ENCODE measurements at regions not wholly inside any gene's neighbourhood (a gene's known extent, or its start where the extent isn't known, plus 50 kb on each side); places are given as distances from the start of the nearest gene placed in this dataset.

DNA sequence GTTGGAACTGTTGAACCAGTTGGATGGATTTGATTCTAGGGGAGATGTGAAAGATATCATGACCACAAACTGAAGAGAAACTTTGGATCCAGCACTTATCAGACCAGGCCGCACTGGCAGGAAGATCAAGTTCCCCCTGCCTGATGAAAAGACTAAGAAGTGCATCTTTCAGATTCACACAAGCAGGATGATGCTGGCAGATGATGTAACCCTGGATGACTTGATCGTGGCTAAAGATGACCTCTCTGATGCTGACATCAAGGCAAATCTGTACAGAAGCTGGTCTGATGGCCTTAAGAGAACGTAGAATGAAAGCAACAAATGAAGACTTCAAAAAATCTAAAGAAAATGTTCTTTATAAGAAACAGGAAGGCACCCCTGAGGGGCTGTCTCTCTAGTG is 72.8 kb upstream of the CDYL start:
- Histone ChIP-seq H3K4me3 (ENCODE audit: insufficient read depth, low read depth, low read length) (no peak overlapping the region), H3K36me3 (ENCODE audit: control insufficient read depth, insufficient read depth, low read length) (no peaks in the 10 kb centered on the region), H3K4me1 (ENCODE audit: control insufficient read depth, insufficient read depth, low read length) (no peaks in the 10 kb centered on the region), H3K27me3 (ENCODE audit: control insufficient read depth, insufficient read depth, low read length, poor library complexity, severe bottlenecking) (no peaks in the 10 kb centered on the region), H3K9me3 (ENCODE audit: control insufficient read depth, low read length) (no peaks in the 10 kb centered on the region), H3K27ac (ENCODE audit: insufficient read depth, low read depth, low read length, poor library complexity, severe bottlenecking) (no peak overlapping the region)
- 77 to 92% methylated on average over 3 of the region's 3 CpGs for WGBS, 2 experiments

DNA sequence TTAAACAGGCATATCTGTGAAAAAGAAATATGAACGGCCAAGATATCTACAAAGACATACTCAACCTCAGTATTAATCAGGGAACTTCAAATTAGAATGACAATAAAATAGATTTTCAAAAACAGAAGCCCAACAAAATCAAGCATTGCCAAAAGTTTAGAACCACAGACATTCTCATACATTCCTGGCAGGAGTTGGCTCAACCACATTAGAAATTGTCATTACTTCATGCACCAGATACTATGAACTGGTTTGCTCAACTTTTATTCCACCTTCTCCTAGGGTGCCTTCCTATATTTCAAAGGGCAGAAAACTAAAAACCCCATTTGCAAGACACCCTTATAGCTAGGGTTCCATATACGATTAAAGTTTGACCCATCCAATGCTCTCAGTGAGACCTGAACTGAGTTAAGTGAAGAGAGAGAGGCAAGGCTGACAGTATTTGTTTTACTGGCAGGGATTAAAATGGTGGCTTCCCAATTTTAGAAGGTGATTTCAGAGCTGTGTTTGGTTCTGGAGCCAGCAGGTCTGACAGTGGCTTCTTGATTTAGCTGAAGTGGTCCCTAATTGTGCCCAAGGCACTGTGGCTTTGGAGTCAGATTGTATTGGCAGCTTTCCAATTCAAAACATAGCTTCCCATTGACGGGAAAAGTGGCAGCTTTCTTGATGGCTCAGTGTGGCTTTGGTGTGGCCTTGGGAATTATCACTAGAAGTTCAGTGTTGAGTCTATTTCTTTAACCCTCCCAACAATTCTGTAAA is 77.1 kb upstream of the CDYL start:
- 85 to 92% methylated on average over 3 of the region's 3 CpGs for WGBS, 2 experiments
- Histone ChIP-seq H3K27me3 (ENCODE audit: control insufficient read depth, insufficient read depth, low read length, poor library complexity, severe bottlenecking) (no peaks in the 10 kb centered on the region), H3K9me3 (ENCODE audit: control insufficient read depth, low read length) (no peaks in the 10 kb centered on the region), H3K4me3 (ENCODE audit: insufficient read depth, low read depth, low read length) (no peak overlapping the region), H3K27ac (ENCODE audit: insufficient read depth, low read depth, low read length, poor library complexity, severe bottlenecking) (no peak overlapping the region), H3K36me3 (ENCODE audit: control insufficient read depth, insufficient read depth, low read length) (no peaks in the 10 kb centered on the region), H3K4me1 (ENCODE audit: control insufficient read depth, insufficient read depth, low read length) (no peaks in the 10 kb centered on the region)

DNA sequence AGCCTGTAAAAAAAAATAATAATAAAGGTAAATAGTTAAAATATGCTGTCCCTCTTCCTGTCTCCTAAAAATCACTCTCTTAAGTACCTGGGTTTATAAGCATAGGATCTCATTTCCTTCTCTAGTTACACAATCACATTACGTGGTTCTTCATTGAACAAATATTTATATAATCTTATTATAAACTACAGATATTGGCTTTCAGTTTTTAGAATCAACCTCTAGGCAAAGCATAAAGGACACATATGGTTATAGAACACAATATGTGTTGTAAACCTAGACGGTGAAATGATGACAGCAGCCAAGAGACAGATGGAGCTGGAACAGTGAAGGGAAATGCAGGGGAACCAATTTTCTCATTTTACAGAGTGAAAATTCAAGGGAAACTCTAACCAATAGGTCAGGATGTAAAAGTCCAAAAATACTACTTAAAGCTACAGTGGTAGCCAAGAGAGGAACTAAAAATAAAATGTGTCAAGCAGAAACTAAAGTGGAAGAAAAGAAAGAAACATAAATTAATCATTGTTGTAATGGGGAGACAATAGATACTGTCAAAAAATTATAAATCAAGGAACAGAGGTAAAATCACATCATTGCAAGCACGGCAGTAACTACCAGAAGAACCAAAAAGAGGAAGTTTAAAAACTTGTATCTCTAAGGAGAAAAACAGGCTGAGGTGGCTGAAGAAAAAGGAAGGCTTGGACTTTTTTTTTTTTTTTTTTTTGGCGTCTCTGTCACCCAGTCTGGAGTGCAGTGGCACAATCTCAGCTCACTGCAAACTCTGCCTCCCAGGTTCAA is 82.8 kb upstream of the CDYL start:
- Histone ChIP-seq H3K27me3 (ENCODE audit: control insufficient read depth, insufficient read depth, low read length, poor library complexity, severe bottlenecking) (no peaks in the 10 kb centered on the region), H3K4me1 (ENCODE audit: control insufficient read depth, insufficient read depth, low read length) (no peaks in the 10 kb centered on the region)
- 80 to 92% methylated on average over 3 of the region's 4 CpGs for WGBS, 2 experiments

DNA sequence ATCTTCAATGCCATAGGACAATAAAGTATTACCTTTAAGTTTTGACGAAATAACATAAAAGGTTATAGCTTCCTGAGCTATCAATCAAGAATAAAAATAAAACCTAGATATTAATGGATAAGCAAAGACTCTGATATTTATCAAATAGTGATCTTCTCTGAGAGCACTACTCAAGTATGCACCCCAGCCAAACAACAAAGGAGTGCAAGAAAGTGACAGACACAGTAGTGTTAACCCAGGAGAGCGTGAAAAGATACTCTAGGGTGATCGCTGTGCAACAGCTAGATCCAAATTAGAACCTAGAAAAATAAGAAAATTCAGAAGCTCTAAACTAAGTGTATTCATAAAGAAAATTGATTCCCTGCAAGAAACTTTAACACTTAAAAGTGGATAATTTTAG is 83.5 kb upstream of the CDYL start:
- H3K27ac ChIP-seq (ENCODE audit: insufficient read depth, low read depth, low read length, poor library complexity, severe bottlenecking) = no peak overlapping the region

More for the DNA sequence above, 82.8 kb upstream of the CDYL start:
- Histone ChIP-seq H3K4me3 (ENCODE audit: insufficient read depth, low read depth, low read length) (no peak overlapping the region), H3K9me3 (ENCODE audit: control insufficient read depth, low read length) (no peaks in the 10 kb centered on the region), H3K27ac (ENCODE audit: insufficient read depth, low read depth, low read length, poor library complexity, severe bottlenecking) (no peak overlapping the region), H3K36me3 (ENCODE audit: control insufficient read depth, insufficient read depth, low read length) (no peaks in the 10 kb centered on the region)

DNA sequence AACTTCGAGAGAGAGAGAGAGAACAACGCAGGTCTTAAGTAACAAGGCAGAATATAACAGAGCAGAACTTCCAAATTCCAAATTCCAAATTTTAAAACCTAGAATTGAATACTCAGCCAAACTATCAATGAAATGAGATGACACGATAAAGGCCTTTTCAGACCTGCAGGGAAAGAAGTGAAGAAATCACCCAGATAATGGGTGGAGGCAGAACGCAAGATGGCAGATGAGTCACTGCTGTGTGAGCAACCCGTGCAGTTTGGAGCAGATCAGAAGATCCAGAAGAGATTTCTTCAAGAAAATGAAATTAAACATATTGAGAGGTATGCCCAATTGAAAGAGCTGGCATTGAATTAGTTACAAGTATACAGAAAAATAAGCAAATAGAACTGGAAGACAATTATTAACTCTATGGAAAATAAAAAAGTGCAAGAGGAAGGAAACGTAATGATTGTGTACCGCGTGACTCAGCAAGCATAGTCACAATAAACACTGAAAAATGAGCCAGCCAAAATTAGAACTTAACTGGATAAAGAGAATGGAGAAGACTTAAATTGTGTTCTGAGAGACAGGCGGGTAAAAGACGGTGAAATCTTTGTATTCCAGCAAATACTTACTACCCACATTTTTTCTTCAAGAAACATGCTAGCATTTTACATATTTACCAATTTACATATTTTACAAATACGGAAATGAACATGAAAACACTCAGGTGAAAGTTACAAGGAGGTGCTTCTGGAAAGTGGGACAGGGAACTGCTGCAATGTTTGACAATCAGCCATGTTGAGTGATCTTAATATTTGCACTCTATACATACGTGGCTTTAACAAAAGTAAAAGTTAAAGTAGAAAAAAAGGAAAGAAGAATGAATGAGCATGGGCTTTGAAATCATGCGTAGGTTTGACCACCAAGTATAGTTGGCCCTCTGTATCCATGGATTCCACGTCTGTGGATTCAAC is 87.9 kb upstream of the CDYL start:
- no peaks in the 10 kb centered on the region for H3K4me1 ChIP-seq (ENCODE audit: control insufficient read depth, insufficient read depth, low read length)
- no peak overlapping the region for H3K4me3 ChIP-seq (ENCODE audit: insufficient read depth, low read depth, low read length)
- no peaks in the 10 kb centered on the region for H3K36me3 ChIP-seq (ENCODE audit: control insufficient read depth, insufficient read depth, low read length)
- H3K27ac ChIP-seq (ENCODE audit: insufficient read depth, low read depth, low read length, poor library complexity, severe bottlenecking) = no peak overlapping the region
- H3K27me3 ChIP-seq (ENCODE audit: control insufficient read depth, insufficient read depth, low read length, poor library complexity, severe bottlenecking) = no peaks in the 10 kb centered on the region
- H3K9me3 ChIP-seq (ENCODE audit: control insufficient read depth, low read length) = no peaks in the 10 kb centered on the region
- WGBS, 2 experiments = 94 to 96% methylated on average over 12 to 14 of the region's 14 CpGs

More for the DNA sequence above, 83.5 kb upstream of the CDYL start:
- H3K27me3 ChIP-seq (ENCODE audit: control insufficient read depth, insufficient read depth, low read length, poor library complexity, severe bottlenecking) = no peaks in the 10 kb centered on the region
- no peaks in the 10 kb centered on the region for H3K4me1 ChIP-seq (ENCODE audit: control insufficient read depth, insufficient read depth, low read length)
- 100% methylated on average over 2 of the region's 3 CpGs for WGBS, 2 experiments
- no peak overlapping the region for H3K4me3 ChIP-seq (ENCODE audit: insufficient read depth, low read depth, low read length)
- H3K9me3 ChIP-seq (ENCODE audit: control insufficient read depth, low read length) = no peaks in the 10 kb centered on the region
- no peaks in the 10 kb centered on the region for H3K36me3 ChIP-seq (ENCODE audit: control insufficient read depth, insufficient read depth, low read length)

DNA sequence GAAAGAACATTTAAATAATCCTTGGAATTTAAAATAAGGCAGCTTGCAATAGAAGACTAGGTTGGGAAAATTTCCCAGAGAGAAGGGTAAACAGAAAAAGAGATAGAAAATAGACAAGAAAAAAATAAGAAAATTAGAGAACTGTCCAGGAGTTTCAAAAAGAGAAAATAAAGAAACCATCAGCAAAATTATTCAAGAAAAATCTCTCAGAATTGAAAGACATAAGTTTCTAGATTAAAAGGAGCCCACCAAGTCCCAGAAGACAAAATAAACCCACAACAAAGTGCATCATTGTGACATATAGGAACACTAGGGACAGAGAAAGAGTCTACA is 88.6 kb upstream of the CDYL start:
- H3K4me3 ChIP-seq (ENCODE audit: insufficient read depth, low read depth, low read length) = no peak overlapping the region
- H3K36me3 ChIP-seq (ENCODE audit: control insufficient read depth, insufficient read depth, low read length) = no peaks in the 10 kb centered on the region
- no peaks in the 10 kb centered on the region for H3K9me3 ChIP-seq (ENCODE audit: control insufficient read depth, low read length)
- H3K27ac ChIP-seq (ENCODE audit: insufficient read depth, low read depth, low read length, poor library complexity, severe bottlenecking) = no peak overlapping the region
- no peaks in the 10 kb centered on the region for H3K27me3 ChIP-seq (ENCODE audit: control insufficient read depth, insufficient read depth, low read length, poor library complexity, severe bottlenecking)
- no peaks in the 10 kb centered on the region for H3K4me1 ChIP-seq (ENCODE audit: control insufficient read depth, insufficient read depth, low read length)

DNA sequence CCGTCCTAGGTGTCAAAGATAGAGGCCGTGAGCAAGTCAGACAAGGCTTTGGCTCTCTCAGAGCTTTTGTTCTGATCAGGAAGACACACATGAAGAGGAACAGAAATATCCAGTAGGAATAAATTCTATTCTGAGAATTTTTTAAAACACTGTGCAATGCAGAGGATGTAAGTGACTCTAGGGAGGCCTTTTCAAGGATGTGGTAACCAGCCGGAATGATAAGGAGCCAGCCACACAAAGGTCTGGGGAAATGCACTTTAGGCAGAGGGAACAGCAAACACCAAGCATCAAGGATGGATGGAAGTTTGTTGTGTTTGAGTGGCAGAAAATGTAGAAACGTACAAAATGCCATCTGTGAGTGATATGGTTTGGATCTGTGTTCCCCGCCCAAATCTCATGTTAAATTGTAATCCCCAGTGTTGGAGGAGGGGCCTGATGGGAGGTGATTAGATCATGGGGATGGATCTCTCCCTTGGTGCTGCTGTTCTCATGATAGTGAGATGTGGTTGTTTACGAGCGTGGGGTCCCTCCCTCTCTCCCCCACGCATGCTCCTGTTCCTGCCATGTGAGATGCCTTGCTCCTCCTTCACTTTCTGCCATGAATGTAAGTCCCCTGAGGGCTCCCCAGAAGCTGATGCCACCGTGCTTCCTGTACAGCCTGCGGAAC is 93.6 kb upstream of the CDYL start:
- no peaks in the 10 kb centered on the region for H3K9me3 ChIP-seq (ENCODE audit: control insufficient read depth, low read length)
- H3K4me3 ChIP-seq (ENCODE audit: insufficient read depth, low read depth, low read length) = no peak overlapping the region
- H3K27me3 ChIP-seq (ENCODE audit: control insufficient read depth, insufficient read depth, low read length, poor library complexity, severe bottlenecking) = no peaks in the 10 kb centered on the region
- no peaks in the 10 kb centered on the region for H3K4me1 ChIP-seq (ENCODE audit: control insufficient read depth, insufficient read depth, low read length)
- no peak overlapping the region for H3K27ac ChIP-seq (ENCODE audit: insufficient read depth, low read depth, low read length, poor library complexity, severe bottlenecking)
- 89% methylated on average over 10 of the region's 10 CpGs for WGBS, 2 experiments
- no peaks in the 10 kb centered on the region for H3K36me3 ChIP-seq (ENCODE audit: control insufficient read depth, insufficient read depth, low read length)

DNA sequence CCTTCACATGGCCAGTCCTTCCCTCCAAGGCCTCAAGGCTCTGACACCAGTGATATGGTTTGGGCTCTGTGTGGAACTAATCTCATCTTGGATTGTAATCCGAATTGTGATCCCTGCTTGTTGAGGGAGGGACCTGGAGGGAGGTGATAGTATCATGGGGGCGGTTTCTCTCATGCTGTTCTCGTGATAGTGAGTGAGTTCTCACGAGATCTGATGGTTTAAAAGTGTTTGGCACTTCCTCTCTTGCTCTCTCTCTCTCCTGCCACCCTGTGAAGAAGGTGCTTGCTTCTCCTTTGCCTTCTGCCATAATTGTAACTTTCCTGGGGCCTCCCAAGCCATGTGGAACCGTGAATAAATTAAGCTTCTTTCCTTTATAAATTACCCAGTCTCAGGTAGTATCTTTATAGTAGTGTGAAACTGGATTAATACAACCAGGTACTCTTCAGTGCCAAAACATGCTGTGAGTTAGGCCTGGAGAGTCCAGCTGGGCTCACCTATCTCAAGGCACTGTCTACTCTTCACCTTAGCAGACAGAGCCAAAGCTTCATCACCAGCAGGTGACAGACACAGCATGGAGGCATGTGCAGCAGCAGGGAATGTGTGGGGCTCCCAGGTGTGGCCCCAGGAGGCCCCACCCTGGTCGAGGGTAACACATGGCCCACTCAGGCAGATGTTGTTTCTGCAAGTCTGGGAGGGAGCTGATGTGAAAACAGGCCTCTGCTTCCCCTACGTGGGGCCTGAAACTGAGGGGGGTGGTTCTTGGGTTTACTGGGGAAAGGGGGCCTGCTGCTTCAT is 97.5 kb upstream of the CDYL start:
- 85 to 91% methylated on average over 6 to 7 of the region's 7 CpGs for WGBS, 2 experiments
- Histone ChIP-seq H3K9me3 (ENCODE audit: control insufficient read depth, low read length) (no peaks in the 10 kb centered on the region), H3K27me3 (ENCODE audit: control insufficient read depth, insufficient read depth, low read length, poor library complexity, severe bottlenecking) (no peaks in the 10 kb centered on the region), H3K4me1 (ENCODE audit: control insufficient read depth, insufficient read depth, low read length) (no peaks in the 10 kb centered on the region), H3K27ac (ENCODE audit: insufficient read depth, low read depth, low read length, poor library complexity, severe bottlenecking) (no peak overlapping the region), H3K4me3 (ENCODE audit: insufficient read depth, low read depth, low read length) (no peak overlapping the region), H3K36me3 (ENCODE audit: control insufficient read depth, insufficient read depth, low read length) (no peaks in the 10 kb centered on the region)

DNA sequence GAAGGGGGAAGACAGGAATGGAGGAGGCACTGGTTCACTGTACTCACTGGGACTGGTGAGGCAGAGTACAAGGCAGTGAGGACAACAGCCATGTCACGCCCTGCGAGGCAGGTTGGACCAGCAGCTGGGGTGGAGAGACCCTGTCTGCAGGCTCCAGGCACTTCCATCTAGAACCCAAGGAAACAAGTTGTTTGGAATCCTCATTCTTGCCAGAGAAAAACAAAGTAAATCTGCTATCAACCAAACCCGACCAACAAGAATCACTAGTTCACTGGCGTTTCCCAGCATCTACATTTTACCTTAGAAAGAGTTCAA is 98.5 kb upstream of the CDYL start:
- Histone ChIP-seq H3K4me1 (ENCODE audit: control insufficient read depth, insufficient read depth, low read length) (no peaks in the 10 kb centered on the region), H3K27ac (ENCODE audit: insufficient read depth, low read depth, low read length, poor library complexity, severe bottlenecking) (no peak overlapping the region), H3K27me3 (ENCODE audit: control insufficient read depth, insufficient read depth, low read length, poor library complexity, severe bottlenecking) (no peaks in the 10 kb centered on the region), H3K36me3 (ENCODE audit: control insufficient read depth, insufficient read depth, low read length) (no peaks in the 10 kb centered on the region), H3K4me3 (ENCODE audit: insufficient read depth, low read depth, low read length) (no peak overlapping the region), H3K9me3 (ENCODE audit: control insufficient read depth, low read length) (no peaks in the 10 kb centered on the region)
- 92 to 93% methylated on average over 4 of the region's 4 CpGs for WGBS, 2 experiments

Measured in ectodermal cell (in vitro differentiated cells).